Dermis microvascular lymphatic vessel endothelial cell (primary cell): ENCODE measurements at regions not wholly inside any gene's neighbourhood (a gene's known extent, or its start where the extent isn't known, plus 50 kb on each side); places are given as distances from the start of the nearest gene placed in this dataset.
"Not testable (repeated sequence)": the region's sequence is repeated elsewhere in the genome, so short reads cannot be mapped to it uniquely, and the experiment has no call there.

ENCODE experiments used
- DNase-seq, 2 donors: peaks; one replicate each; pipeline versions ENCODE4 v3.0.0 to v3.0.0-alpha.2; 2010; ENCODE audit warnings: low read depth in 2 of 2

GRCh38 chr14:87434011-87434410 lies 559.0 kb downstream of the GALC start:
- no peak for DNase-seq

GRCh38 chr14:87432698-87433097 lies 560.3 kb downstream of the GALC start:
- DNase-seq, result no peak

- DNase-seq, result no peak
These were observed 562.2 kb downstream of the GALC start for GRCh38 chr14:87430810-87431209.

GRCh38 chr14:87430214-87430613 lies 562.8 kb downstream of the GALC start:
- no peak for DNase-seq

- no peak for DNase-seq
These were observed 573.1 kb downstream of the GALC start for GRCh38 chr14:87419925-87420324.

- DNase-seq, result no peak
These were observed 581.6 kb downstream of the GALC start for GRCh38 chr14:87411370-87411769.

- DNase-seq, result no peak
These were observed 583.6 kb downstream of the GALC start for GRCh38 chr14:87409393-87409792.

- no peak for DNase-seq
These were observed 585.6 kb downstream of the GALC start for GRCh38 chr14:87407344-87407743.

- DNase-seq, result no peak
These were observed 587.4 kb downstream of the GALC start for GRCh38 chr14:87405563-87405962.

GRCh38 chr14:87397499-87397898 lies 595.5 kb downstream of the GALC start:
- DNase-seq, result no peak

- DNase-seq, result no peak
These were observed 601.9 kb downstream of the GALC start for GRCh38 chr14:87391066-87391465.

- no peak for DNase-seq
These were observed 604.0 kb downstream of the GALC start for GRCh38 chr14:87388946-87389345.

- DNase-seq, result no peak
These were observed 605.2 kb downstream of the GALC start for GRCh38 chr14:87387806-87388205.

GRCh38 chr14:87386524-87386923 lies 606.5 kb downstream of the GALC start:
- no peak for DNase-seq

GRCh38 chr14:87380054-87380453 lies 612.9 kb downstream of the GALC start:
- DNase-seq, result no peak

GRCh38 chr14:87368751-87369150 lies 624.2 kb downstream of the GALC start:
- no peak for DNase-seq

GRCh38 chr14:87360246-87360645 lies 632.7 kb downstream of the GALC start:
- DNase-seq, result not testable (repeated sequence)

GRCh38 chr14:87351007-87351406 lies 642.0 kb downstream of the GALC start:
- no peak for DNase-seq

GRCh38 chr14:87349921-87350320 lies 643.1 kb downstream of the GALC start:
- DNase-seq, result no peak

- DNase-seq, result no peak
These were observed 649.3 kb downstream of the GALC start for GRCh38 chr14:87343652-87344051.

GRCh38 chr14:87334997-87335685 lies 657.8 kb downstream of the GALC start:
- no peak for DNase-seq

- DNase-seq, result no peak
These were observed 661.0 kb downstream of the GALC start for GRCh38 chr14:87331991-87332390.

- DNase-seq, result no peak
These were observed 667.2 kb downstream of the GALC start for GRCh38 chr14:87325741-87326140.

- DNase-seq, result no peak
These were observed 669.8 kb downstream of the GALC start for GRCh38 chr14:87323191-87323590.
